GM21526 (cell line): ENCODE measurements at regions not wholly inside any gene's neighbourhood (a gene's known extent, or its start where the extent isn't known, plus 50 kb on each side); places are given as distances from the start of the nearest gene placed in this dataset.
"Not testable (repeated sequence)": the region's sequence is repeated elsewhere in the genome, so short reads cannot be mapped to it uniquely, and the experiment has no call there.

Source experiments
- ATAC-seq: cut with Tn5 transposase; IDR thresholded peaks from one replicate; pipeline ENCODE4 v1.9.1; 2021; ENCODE audit warnings: moderate library complexity; ENCODE audit not compliant: unreplicated experiment, low FRiP score

DNA sequence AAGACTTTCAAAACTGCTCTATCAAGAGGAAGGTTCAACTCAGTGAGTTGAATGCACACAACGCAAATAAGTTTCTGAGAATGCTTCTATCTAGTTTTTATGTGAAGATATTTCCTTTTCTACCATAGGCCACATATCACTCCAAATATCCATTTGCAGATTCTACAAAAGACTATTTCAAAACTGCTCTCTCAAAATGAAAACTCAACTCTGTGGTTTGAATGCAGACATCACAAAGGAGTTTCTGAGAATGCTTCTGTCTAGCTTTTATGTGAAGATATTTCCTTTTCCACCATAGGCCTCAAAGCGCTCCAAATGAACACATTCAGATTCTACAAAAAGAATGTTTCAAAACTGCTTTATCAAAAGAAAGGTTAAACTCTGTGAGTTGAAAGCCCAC lies 1093.1 kb upstream of the DEFB115 start:
- ATAC-seq, result not testable (repeated sequence)

GRCh38 chr20:30167540-30167939 lies 1089.9 kb upstream of the DEFB115 start:
- ATAC-seq, result no peak

GRCh38 chr20:30168025-30168799 lies 1089.3 kb upstream of the DEFB115 start:
- ATAC-seq, result no peak

DNA sequence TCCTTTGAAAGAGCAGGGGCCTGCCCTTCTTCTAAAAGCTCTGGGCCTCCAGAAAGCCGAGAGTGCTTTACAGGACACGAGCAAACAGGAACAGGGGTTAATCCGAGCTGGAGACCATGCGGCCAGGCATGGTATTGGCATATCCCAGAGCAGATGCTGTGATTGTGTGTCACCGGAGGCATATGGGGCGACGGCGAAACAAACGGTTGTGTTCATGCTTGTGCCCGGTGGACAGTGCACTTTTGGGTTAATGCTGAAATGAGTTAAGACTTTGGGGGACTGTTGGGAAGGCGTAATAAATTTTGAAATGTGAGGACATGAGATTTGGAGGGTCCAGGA lies 1088.7 kb upstream of the DEFB115 start:
- ATAC-seq, result no peak

DNA sequence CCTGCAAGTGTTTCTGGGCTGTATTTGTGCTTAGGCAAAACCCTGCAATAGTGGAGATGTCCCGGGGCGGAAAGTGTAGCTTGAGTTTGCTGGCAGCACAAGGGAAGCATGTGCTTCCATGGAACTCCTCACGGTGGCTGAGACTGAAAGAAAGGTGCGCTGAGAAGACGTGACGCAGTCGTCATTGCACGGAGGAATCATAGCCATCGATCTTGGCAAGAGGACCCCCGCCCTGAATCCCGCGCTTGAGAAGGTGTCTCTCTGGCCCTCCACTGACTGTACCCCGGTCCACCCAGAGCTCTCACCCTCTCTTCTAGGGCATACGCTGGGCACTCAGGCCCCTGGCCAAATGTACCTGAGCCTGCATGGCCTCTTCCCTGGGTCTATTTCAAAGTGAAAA lies 1081.8 kb upstream of the DEFB115 start:
- no peak for ATAC-seq

DNA sequence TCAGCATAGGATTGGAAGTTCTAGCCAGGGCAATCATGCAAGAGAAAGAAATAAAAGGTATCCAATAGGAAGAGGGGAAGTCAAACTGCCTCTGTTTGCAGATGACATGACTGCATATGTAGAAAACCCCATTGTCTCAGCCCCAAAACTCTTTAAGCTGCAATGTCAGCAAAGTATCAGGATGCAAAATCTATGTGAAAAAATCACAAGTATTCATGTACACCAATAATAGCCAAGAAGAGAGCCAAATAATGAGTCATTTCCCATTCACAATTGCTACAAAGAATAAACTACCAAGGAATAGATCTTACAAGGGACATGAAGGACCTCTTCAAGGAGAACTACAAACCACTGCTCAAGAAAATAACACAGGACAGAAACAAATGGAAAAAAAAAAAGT lies 1074.3 kb upstream of the DEFB115 start:
- not testable (repeated sequence) for ATAC-seq

DNA sequence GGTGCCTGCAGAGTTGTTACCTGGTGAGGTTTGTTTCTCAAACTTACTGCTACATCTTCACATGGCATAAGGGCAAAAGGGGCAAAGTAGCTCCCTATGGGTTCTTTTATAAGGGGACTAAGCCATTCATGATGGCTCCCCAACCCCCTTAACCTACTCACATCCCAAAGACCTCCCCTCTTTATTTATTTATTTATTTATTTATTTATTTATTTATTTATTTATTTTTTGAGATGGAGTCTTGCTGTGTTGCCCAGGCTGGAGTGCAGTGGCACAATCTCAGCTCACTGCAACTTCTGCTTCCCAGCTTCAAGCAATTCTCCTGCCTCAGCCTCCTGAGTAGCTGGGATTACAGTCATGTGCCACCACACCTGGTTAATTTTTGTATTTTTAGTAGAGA lies 1065.7 kb upstream of the DEFB115 start:
- ATAC-seq, result not testable (repeated sequence)

DNA sequence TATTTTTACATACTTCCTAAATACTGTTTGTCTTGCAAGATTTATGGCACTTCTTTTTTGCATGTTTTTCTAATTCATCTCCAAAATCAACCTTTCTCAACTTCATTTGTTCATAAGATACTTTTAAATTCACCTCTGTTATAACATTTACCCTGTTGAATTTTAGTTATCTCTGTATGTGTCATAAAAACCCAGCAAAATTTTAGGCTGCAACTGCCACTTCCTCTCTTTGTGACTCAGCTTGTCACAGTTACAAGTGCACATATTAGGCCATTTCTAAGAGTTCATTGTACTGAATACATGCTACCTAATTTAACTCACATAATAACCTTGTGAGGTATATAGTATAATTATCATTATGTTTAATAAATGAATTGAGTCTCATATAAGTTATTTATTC lies 1023.0 kb upstream of the DEFB115 start:
- not testable (repeated sequence) for ATAC-seq

DNA sequence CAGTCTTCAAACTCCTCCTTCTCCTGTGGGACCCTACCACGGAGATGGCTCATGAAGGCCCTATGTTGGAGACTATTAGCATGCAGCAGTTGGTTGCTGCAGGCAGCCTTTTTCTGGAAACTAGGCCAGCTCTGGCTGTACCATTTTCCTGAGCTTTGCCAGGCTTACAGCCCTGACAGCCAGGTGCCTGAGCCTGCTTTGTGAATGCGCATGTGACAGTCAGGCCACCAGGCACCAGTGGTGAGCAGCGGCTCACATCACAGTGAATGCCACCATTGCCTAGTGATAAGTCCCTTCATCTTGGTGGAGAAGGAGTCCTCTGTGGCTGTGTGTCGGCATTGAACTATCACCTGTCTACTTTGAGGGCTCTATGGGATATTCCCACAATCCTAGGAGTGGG lies 982.4 kb upstream of the DEFB115 start:
- not testable (repeated sequence) for ATAC-seq

DNA sequence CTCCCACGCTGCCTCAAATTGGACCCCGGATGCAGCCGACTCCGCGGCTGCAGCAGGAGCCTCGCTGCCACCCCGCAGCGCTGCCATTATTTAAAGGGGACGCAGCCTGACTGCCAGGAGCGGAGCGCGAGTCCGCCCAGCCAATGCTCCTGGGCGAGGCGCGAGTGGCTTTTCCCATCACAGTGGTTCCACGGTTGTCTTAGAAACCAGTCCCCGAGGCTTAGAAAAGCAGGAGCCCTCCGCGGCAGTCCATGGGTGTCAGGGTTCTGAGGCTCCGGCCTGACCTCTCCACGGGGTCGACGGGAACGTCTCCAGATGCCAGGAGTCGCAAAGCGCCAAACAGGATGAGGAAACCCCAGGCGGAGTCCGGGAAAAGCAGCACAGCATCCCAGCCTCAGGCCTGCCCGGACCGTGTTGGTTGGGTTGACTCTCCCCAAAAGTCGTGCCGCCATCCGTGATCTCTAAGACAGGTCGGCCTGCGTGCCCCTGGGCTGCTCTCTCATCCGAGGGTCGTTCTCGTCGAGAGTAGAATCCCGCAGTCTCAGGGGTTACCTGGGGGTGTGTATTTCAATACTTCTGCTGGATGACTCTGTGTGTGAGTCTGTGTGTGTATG lies 975.8 kb upstream of the DEFB115 start:
- ATAC-seq, result no peak

DNA sequence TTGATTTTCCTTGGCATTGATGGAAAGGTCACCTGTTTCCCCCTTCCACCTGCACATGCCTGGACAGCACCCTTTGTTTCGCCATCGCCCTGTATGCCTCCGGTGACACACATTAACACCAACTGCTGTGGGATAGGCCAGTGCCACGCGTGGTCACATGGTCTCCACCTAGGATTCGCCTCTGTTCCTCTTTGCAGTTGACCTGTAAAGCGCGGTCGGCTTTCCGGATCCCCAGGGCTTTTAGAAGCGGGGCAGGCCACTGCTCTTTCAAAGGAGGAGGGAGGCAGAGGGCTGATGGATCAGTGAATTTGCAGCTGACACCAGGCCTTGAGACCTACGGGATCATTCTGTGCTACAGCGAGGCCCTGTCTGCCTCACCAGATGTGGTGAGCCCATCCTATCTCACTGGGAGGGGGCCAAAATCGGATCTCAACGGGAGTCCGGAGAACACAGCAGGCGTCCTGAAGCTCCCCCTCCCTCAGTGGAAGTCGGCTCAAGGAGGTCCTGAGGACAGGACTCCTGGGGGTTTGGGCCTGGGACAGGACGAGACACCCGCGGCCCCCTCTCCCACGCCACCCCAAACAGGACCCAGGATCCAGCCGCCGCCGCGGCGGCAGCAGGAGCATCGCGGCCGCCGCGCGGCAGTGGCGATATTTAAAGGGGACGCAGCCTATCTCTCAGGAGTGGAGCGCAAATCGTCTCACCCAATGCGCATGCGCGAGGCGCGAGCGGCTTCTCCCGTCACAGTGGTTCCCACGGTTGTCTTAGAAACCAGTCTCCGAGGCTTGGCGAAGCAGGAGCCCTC lies 973.8 kb upstream of the DEFB115 start:
- not testable (repeated sequence) for ATAC-seq

- no peak for ATAC-seq
Observed at GRCh38 chr20:30284281-30284905, 973.1 kb upstream of the DEFB115 start.

GRCh38 chr20:30285677-30286076 lies 971.8 kb upstream of the DEFB115 start:
- no peak for ATAC-seq

- ATAC-seq, result no peak
Observed at GRCh38 chr20:30286157-30286556, 971.3 kb upstream of the DEFB115 start.

- not testable (repeated sequence) for ATAC-seq
Observed at GRCh38 chr20:30287459-30287858, 970.0 kb upstream of the DEFB115 start.

- no peak for ATAC-seq
Observed at GRCh38 chr20:30288346-30288745, 969.1 kb upstream of the DEFB115 start.

DNA sequence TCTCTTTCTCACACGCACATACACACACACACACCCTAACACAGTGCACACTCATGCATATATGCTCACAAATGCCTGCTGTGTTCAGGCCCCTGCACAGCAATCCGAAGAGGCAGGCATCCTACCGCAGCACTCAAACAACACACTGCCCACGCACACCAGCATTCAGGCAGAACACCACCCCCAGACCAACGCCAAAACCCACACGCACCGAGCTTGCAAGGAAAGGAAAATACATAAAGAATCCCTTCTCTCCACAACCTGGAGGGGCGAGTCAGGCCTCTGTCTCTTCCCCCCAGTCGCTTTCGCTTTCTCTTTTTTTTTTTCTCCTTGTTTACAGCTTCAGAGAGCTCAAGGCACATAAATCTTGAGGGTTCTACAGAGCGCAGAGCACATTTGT lies 968.4 kb upstream of the DEFB115 start:
- ATAC-seq, result not testable (repeated sequence)

DNA sequence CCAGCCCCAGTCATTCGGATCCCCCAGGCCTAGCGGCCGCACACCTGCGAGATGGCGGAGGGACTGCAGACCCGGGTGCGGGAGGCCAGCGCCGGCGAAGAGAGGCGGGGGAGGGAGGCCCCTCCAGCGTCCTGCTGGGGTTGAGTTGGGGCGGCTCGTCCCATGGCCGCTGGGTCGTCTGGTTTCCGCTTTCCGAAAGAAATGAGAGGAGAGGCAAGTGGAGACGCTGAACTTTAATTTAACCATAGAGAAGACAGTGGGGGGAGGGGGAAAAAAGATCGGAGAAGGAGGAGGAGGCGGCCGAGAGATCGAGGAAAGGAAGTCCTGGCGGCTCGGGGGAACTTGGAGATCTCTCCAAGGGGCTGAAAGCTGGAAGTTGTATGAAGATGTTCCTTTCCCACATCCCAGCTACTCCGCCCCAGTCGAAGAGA lies 967.7 kb upstream of the DEFB115 start:
- ATAC-seq, result not testable (repeated sequence)

- not testable (repeated sequence) for ATAC-seq
Observed at GRCh38 chr20:30290361-30291063, 967.0 kb upstream of the DEFB115 start.

GRCh38 chr20:30291064-30291379 lies 966.4 kb upstream of the DEFB115 start:
- ATAC-seq, result not testable (repeated sequence)
